H1 (cell line): ENCODE measurements at regions not wholly inside any gene's neighbourhood (a gene's known extent, or its start where the extent isn't known, plus 50 kb on each side); places are given as distances from the start of the nearest gene placed in this dataset.

Experiments
- BACH1 ChIP-seq: IDR thresholded peaks from 2 replicates; pipeline ENCODE4 v1.6.1; 2012; ENCODE audit warnings: low read length, improper control_type of control experiment
- CREB1 ChIP-seq: IDR thresholded peaks from 2 replicates; pipeline ENCODE4 v1.6.1; 2012; ENCODE audit warnings: inconsistent platforms
- CTCF ChIP-seq, 3 experiments: IDR thresholded peaks; 1 replicate in 2 of 3; 2 replicates in 1 of 3; pipeline versions ENCODE4 v1.5.1 to v1.6.1; 2011; ENCODE audit warnings: low read length in 3 of 3, mild to moderate bottlenecking in 3 of 3, inconsistent platforms in 2 of 3, low read depth in 1 of 3, moderate library complexity in 1 of 3; ENCODE audit not compliant: insufficient read depth in 1 of 3; ENCODE audit errors: control extremely low read depth in 1 of 3
- HDAC6 ChIP-seq: IDR thresholded peaks from one replicate; pipeline ENCODE4 v1.7.1; 2012; ENCODE audit warnings: low read depth, mild to moderate bottlenecking, inconsistent platforms, low read length, moderate library complexity
- SIRT6 ChIP-seq: IDR thresholded peaks from one replicate; pipeline ENCODE4 v1.7.1; 2012; ENCODE audit warnings: low read length, inconsistent platforms
- SUZ12 ChIP-seq: fragments of 200-600 bp; sonication (generic); IDR thresholded peaks from 2 replicates; pipeline ENCODE4 v1.6.1; 2012; ENCODE audit warnings: mild to moderate bottlenecking, inconsistent platforms, low read length, moderate library complexity, mixed read lengths
- TF ChIP-seq, protein P1 (sequence below): fragments of 300-600 bp; sonication (generic); IDR thresholded peaks from 2 replicates; pipeline ENCODE4 v1.7.1; 2012; ENCODE audit warnings: low read length, moderate library complexity, mild to moderate bottlenecking, inconsistent platforms; ENCODE audit not compliant: insufficient replicate concordance

- TF ChIP-seq, protein P1, sequence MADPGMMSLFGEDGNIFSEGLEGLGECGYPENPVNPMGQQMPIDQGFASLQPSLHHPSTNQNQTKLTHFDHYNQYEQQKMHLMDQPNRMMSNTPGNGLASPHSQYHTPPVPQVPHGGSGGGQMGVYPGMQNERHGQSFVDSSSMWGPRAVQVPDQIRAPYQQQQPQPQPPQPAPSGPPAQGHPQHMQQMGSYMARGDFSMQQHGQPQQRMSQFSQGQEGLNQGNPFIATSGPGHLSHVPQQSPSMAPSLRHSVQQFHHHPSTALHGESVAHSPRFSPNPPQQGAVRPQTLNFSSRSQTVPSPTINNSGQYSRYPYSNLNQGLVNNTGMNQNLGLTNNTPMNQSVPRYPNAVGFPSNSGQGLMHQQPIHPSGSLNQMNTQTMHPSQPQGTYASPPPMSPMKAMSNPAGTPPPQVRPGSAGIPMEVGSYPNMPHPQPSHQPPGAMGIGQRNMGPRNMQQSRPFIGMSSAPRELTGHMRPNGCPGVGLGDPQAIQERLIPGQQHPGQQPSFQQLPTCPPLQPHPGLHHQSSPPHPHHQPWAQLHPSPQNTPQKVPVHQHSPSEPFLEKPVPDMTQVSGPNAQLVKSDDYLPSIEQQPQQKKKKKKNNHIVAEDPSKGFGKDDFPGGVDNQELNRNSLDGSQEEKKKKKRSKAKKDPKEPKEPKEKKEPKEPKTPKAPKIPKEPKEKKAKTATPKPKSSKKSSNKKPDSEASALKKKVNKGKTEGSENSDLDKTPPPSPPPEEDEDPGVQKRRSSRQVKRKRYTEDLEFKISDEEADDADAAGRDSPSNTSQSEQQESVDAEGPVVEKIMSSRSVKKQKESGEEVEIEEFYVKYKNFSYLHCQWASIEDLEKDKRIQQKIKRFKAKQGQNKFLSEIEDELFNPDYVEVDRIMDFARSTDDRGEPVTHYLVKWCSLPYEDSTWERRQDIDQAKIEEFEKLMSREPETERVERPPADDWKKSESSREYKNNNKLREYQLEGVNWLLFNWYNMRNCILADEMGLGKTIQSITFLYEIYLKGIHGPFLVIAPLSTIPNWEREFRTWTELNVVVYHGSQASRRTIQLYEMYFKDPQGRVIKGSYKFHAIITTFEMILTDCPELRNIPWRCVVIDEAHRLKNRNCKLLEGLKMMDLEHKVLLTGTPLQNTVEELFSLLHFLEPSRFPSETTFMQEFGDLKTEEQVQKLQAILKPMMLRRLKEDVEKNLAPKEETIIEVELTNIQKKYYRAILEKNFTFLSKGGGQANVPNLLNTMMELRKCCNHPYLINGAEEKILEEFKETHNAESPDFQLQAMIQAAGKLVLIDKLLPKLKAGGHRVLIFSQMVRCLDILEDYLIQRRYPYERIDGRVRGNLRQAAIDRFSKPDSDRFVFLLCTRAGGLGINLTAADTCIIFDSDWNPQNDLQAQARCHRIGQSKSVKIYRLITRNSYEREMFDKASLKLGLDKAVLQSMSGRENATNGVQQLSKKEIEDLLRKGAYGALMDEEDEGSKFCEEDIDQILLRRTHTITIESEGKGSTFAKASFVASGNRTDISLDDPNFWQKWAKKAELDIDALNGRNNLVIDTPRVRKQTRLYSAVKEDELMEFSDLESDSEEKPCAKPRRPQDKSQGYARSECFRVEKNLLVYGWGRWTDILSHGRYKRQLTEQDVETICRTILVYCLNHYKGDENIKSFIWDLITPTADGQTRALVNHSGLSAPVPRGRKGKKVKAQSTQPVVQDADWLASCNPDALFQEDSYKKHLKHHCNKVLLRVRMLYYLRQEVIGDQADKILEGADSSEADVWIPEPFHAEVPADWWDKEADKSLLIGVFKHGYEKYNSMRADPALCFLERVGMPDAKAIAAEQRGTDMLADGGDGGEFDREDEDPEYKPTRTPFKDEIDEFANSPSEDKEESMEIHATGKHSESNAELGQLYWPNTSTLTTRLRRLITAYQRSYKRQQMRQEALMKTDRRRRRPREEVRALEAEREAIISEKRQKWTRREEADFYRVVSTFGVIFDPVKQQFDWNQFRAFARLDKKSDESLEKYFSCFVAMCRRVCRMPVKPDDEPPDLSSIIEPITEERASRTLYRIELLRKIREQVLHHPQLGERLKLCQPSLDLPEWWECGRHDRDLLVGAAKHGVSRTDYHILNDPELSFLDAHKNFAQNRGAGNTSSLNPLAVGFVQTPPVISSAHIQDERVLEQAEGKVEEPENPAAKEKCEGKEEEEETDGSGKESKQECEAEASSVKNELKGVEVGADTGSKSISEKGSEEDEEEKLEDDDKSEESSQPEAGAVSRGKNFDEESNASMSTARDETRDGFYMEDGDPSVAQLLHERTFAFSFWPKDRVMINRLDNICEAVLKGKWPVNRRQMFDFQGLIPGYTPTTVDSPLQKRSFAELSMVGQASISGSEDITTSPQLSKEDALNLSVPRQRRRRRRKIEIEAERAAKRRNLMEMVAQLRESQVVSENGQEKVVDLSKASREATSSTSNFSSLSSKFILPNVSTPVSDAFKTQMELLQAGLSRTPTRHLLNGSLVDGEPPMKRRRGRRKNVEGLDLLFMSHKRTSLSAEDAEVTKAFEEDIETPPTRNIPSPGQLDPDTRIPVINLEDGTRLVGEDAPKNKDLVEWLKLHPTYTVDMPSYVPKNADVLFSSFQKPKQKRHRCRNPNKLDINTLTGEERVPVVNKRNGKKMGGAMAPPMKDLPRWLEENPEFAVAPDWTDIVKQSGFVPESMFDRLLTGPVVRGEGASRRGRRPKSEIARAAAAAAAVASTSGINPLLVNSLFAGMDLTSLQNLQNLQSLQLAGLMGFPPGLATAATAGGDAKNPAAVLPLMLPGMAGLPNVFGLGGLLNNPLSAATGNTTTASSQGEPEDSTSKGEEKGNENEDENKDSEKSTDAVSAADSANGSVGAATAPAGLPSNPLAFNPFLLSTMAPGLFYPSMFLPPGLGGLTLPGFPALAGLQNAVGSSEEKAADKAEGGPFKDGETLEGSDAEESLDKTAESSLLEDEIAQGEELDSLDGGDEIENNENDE = no peak
- TF ChIP-seq CTCF (IDR thresholded peaks at IDR 0.05; ENCODE audit: control extremely low read depth in 1 of 3, insufficient read depth in 1 of 3, low read depth in 1 of 3, low read length in 3 of 3) (no peak), HDAC6 (no peak), SIRT6 (no peak), SUZ12 (no peak), CREB1 (no peak), BACH1 (no peak)
Observed at GRCh38 chr2:196314157-196314556, 142.8 kb upstream of the STK17B start (continued).
